ENCODE measurements at regions not wholly inside any gene's neighbourhood (a gene's known extent, or its start where the extent isn't known, plus 50 kb on each side); places are given as distances from the start of the nearest gene placed in this dataset.

- Mint-ChIP-seq H3K4me3 (no peak overlapping the region), H3K9me3 (no peaks in the 10 kb centered on the region), H3K4me1 (no peaks in the 10 kb centered on the region), H3K27me3 (ENCODE audit: low read depth) (no peaks in the 10 kb centered on the region), H3K36me3 (no peaks in the 10 kb centered on the region), H3K27ac (no peak overlapping the region)
- DNase-seq (ENCODE audit: low spot score) (no peak), ATAC-seq (no peak)
- POLR2A ChIA-PET, result no interaction called here
- TF ChIP-seq ZNF219 (CRISPR knock-in tag; IDR thresholded peaks at IDR 0.05; ENCODE audit: borderline replicate concordance) (no peak), ESRRA (CRISPR knock-in tag; IDR thresholded peaks at IDR 0.05; ENCODE audit: borderline replicate concordance) (no peak), NR3C1 (CRISPR knock-in tag; conservative IDR thresholded peaks at IDR 0.05; ENCODE audit: low read depth) (no peak), ATF6 (CRISPR knock-in tag; IDR thresholded peaks at IDR 0.05) (no peak), FOXP4 (CRISPR knock-in tag; IDR thresholded peaks at IDR 0.05) (no peak), ZNF121 (CRISPR knock-in tag; IDR thresholded peaks at IDR 0.05) (no peak), CDX4 (CRISPR knock-in tag; IDR thresholded peaks at IDR 0.05; ENCODE audit: borderline replicate concordance) (no peak), OVOL2 (CRISPR knock-in tag; IDR thresholded peaks at IDR 0.05; ENCODE audit: borderline replicate concordance) (no peak), STAT6 (CRISPR knock-in tag; conservative IDR thresholded peaks at IDR 0.05; ENCODE audit: low read depth) (no peak), ATF1 (CRISPR knock-in tag; IDR thresholded peaks at IDR 0.05) (no peak), GTF2I (CRISPR knock-in tag; conservative IDR thresholded peaks at IDR 0.05) (no peak), HMGXB4 (CRISPR knock-in tag; IDR thresholded peaks at IDR 0.05) (no peak), SP1 (CRISPR knock-in tag; conservative IDR thresholded peaks at IDR 0.05) (no peak)
- TF ChIP-seq, protein P1, sequence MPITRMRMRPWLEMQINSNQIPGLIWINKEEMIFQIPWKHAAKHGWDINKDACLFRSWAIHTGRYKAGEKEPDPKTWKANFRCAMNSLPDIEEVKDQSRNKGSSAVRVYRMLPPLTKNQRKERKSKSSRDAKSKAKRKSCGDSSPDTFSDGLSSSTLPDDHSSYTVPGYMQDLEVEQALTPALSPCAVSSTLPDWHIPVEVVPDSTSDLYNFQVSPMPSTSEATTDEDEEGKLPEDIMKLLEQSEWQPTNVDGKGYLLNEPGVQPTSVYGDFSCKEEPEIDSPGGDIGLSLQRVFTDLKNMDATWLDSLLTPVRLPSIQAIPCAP (CRISPR knock-in tag; IDR thresholded peaks at IDR 0.05), result no peak
- CTCF ChIA-PET, result no interaction called here
Observed at GRCh38 chr13:88937384-88937783, 1266.2 kb downstream of the SLITRK5 start.

- Mint-ChIP-seq H3K4me1 (no peaks in the 10 kb centered on the region), H3K36me3 (no peaks in the 10 kb centered on the region), H3K9me3 (peaks cover 4% of the 10 kb centered on the region; the same call in 1 of the 2 replicates), H3K27ac (no peak overlapping the region), H3K27me3 (ENCODE audit: low read depth) (no peaks in the 10 kb centered on the region), H3K4me3 (no peak overlapping the region)
- ATAC-seq, result no peak
- no peak for DNase-seq (ENCODE audit: low spot score)
- POLR2A ChIA-PET, result no interaction called here
- CTCF ChIA-PET, result interaction anchor here (0.6 kb wide), 1 partner anchor 772 kb away, joined by 4 read pairs; no protein-coding TSS in a partner anchor
- TF ChIP-seq, protein P2, sequence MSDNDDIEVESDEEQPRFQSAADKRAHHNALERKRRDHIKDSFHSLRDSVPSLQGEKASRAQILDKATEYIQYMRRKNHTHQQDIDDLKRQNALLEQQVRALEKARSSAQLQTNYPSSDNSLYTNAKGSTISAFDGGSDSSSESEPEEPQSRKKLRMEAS (CRISPR knock-in tag; IDR thresholded peaks at IDR 0.05), result no peak
- TF ChIP-seq ZNF138 (CRISPR knock-in tag; conservative IDR thresholded peaks at IDR 0.05) (no peak), E2F4 (CRISPR knock-in tag; IDR thresholded peaks at IDR 0.05; ENCODE audit: borderline replicate concordance, low read depth) (no peak), RORB (CRISPR knock-in tag; IDR thresholded peaks at IDR 0.05) (no peak), CTCF (IDR thresholded peaks at IDR 0.05) (no peak), MXD4 (CRISPR knock-in tag; IDR thresholded peaks at IDR 0.05; ENCODE audit: borderline replicate concordance) (no peak)
- TF ChIP-seq, protein P1 (CRISPR knock-in tag; IDR thresholded peaks at IDR 0.05), result no peak
Observed at GRCh38 chr13:88945793-88946192, 1274.6 kb downstream of the SLITRK5 start.
